GM12872 (cell line): ENCODE measurements at regions not wholly inside any gene's neighbourhood (a gene's known extent, or its start where the extent isn't known, plus 50 kb on each side); places are given as distances from the start of the nearest gene placed in this dataset.

Source experiments
- TF ChIP-seq, protein P1 (sequence below): IDR thresholded peaks from 3 replicates; pipeline ENCODE4 v1.5.1; 2011; ENCODE audit warnings: low read depth, mild to moderate bottlenecking, low read length, moderate library complexity; ENCODE audit not compliant: insufficient read depth

DNA sequence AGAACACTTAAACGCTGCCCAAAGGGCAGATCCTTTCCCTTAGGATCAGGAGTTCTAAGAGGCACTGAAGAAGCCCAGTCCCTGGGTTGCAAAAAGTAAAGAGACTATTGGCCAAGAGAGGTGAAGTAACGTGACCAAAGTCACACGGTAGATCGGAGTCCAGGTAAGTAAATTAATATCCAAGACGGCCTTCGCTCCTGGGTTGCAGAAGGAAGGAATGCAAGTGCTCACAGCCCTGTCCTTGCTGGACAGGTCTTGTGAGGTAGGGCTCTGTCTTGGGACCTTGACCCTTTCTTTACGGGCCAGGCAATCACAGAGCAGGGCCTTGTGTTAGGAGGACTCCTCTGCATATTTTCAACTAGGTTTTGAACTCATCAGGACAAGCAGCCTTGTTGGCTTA is 243.7 kb upstream of the PDE10A start:
- TF ChIP-seq, protein P1, sequence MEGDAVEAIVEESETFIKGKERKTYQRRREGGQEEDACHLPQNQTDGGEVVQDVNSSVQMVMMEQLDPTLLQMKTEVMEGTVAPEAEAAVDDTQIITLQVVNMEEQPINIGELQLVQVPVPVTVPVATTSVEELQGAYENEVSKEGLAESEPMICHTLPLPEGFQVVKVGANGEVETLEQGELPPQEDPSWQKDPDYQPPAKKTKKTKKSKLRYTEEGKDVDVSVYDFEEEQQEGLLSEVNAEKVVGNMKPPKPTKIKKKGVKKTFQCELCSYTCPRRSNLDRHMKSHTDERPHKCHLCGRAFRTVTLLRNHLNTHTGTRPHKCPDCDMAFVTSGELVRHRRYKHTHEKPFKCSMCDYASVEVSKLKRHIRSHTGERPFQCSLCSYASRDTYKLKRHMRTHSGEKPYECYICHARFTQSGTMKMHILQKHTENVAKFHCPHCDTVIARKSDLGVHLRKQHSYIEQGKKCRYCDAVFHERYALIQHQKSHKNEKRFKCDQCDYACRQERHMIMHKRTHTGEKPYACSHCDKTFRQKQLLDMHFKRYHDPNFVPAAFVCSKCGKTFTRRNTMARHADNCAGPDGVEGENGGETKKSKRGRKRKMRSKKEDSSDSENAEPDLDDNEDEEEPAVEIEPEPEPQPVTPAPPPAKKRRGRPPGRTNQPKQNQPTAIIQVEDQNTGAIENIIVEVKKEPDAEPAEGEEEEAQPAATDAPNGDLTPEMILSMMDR, result no peak

DNA sequence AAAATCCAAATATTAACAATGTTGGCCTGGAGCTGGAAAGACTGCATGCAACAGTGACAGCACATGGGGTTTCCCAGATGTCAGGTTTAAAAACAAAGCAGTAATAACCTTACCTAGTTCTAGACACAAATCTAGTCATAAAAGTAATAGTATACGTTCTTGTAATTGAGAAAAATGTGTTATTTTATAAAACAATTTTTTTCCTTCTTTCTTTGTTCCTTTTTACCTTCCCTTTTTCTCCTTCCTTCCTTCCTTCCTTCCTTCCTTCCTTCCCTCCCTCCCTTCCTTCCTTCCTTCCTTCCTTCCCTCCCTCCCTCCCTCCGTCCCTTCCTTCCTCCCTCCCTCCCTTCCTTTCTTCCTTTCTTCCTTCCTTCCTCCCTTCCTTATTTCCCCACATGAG is 242.7 kb upstream of the PDE10A start:
- TF ChIP-seq, protein P1, result no peak

DNA sequence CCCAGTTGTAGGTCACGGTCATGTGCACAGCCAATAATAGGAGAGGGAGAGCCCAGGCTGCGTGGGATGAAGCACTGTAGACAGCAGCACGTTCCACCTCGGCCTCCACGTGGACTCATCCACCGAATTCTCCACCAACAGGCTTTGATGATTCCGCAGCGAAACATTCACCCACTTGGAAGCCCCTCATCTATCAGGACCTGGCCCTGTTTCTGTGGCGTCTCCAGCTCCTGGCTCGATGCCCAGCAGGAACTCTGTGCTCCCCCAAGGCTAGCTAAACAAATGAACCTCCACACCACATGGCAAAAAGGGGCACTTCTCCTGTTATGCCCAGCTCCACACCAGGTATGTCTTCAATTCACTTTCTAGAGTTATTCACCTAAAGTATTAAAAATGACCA is 237.9 kb upstream of the PDE10A start:
- TF ChIP-seq, protein P1, result no peak

DNA sequence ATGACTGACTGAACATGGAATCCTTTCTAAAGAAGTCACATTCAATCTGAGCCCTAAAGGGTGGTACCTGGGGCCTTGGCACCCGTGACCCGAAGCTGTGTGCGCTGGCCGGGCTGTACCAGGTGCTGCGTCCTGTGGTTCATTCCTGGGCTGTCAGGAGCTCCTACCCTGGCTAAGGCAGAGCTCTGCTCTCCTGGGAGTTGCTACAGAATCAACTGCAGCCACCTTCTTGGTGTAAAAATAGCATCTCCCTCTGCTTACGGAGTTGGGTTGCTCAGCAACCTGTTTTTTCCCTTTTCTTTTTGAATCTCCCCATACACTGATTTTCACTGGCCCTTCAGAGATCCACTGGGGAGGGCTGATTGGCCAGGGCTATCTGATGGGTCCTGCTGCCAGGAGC is 236.6 kb upstream of the PDE10A start:
- TF ChIP-seq, protein P1, result no peak

DNA sequence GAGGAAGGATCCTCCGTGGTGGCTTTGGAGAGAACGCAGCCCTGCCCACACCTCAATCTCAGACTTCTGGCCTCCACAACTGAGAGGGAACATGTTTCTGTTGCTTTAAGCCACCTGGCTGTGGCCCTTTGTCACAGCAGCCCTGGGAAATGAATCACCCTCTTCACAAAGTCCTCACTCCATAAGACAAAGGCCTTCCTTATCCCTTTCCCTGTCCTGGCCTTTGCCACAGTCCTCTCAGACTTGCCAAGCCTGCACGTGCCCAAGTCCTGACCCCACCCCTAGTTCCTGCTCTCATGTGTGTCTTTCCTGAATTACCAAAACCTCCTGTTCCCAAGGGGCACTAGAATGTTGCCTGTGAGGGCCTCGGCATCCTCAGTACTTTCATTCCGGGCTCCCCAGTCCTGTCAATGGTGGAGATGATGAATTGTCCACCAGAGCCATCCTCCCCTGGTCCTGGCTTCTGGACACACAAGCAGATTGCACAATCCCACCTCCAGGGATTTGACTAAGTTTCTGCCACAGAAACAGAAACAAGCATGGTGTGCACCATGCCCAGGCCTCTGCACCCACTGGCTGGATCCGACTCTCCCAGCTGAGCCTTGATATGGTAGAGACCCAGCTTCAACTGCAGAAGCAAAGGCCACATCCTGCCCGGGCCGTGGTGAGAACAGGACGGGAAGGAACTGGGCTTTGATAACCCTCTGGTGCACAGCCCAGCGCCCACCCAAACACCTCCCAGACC is 232.6 kb upstream of the PDE10A start:
- TF ChIP-seq, protein P1, result no peak

DNA sequence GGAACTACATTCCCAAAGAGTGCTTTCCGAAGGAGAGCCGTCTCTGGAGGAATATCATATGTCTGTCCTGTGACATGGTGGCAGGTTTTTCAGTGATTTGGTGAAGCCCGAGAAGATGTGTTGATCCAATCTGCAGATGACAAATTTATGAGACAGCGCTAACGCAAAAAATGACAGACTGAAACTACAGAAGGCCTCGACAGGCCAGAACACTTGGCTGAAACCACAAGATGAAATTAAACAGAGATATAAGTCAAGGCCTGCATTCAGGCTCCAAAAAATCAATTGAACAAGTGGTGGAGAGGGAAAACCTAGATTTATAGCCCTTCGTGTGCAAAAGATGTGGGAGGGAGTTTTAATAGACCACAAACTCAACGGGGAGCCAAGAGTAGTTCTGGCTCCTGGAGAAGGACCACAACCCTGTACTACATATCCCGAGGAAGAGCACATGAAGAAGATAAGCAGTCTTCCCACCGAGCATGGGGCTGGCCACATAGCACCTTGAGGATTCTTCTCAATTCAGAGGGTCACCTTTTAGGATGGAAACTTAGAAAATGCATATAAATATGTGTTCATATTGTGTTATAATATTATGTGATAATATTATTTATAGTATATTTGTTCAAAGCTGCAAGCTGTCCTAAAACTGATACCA is 231.3 kb upstream of the PDE10A start:
- TF ChIP-seq, protein P1, result no peak

DNA sequence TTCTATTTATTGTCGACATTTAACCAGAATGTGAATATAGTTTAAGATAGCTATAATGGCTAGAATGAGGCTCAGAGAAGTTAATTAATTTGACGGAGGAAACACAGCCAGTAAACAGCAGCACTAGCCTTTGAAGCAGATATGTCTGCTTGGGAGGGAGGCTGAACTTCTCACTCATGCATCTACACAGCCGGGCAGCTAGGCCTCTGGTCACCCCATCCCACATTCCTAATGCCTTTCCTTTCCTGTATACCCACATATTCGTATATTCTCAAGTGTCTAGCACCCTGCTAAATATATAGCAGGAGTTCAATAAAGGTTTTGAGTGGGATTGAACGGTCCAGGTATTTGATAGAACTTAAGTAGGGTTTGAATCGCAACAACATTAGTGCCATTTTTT is 230.4 kb upstream of the PDE10A start:
- TF ChIP-seq, protein P1, result no peak
